Fibroblast of villous mesenchyme (primary cell): ENCODE measurements at regions not wholly inside any gene's neighbourhood (a gene's known extent, or its start where the extent isn't known, plus 50 kb on each side); places are given as distances from the start of the nearest gene placed in this dataset.
A peak's percentile ranks its signal among the peaks of the same experiment; 100 is the strongest.

Source experiments
- DNase-seq: peaks from one replicate; pipeline ENCODE4 v3.0.0-alpha.2; 2010; ENCODE audit warnings: low read depth
- H3K4me3 ChIP-seq: 2 replicates; pipeline ENCODE4 v1.5.1; 2011; ENCODE audit warnings: low read depth, mild to moderate bottlenecking, low read length
- CTCF ChIP-seq: IDR thresholded peaks from 2 replicates; pipeline ENCODE4 v1.5.1; 2012; ENCODE audit warnings: low read depth, mild to moderate bottlenecking, low read length; ENCODE audit not compliant: insufficient read depth

- TF ChIP-seq CTCF: no peak
- no peak for DNase-seq
These were observed 199.4 kb upstream of the ST8SIA4 start for GRCh38 chr5:101102506-101102905.

GRCh38 chr5:101091902-101092301 lies 188.8 kb upstream of the ST8SIA4 start:
- TF ChIP-seq CTCF: no peak
- H3K4me3 ChIP-seq: no peak overlapping the region
- no peak for DNase-seq

More at GRCh38 chr5:101102506-101102905, 199.4 kb upstream of the ST8SIA4 start:
- H3K4me3 ChIP-seq: no peak overlapping the region

GRCh38 chr5:101084353-101084752 lies 181.3 kb upstream of the ST8SIA4 start:
- DNase-seq: no peak
- H3K4me3 ChIP-seq: no peak overlapping the region
- TF ChIP-seq CTCF: no peak

- H3K4me3 ChIP-seq: no peak overlapping the region
- peak; percentile 58 for DNase-seq
- TF ChIP-seq CTCF: no peak
These were observed 177.6 kb upstream of the ST8SIA4 start for GRCh38 chr5:101080462-101081240.

- TF ChIP-seq CTCF: no peak
- DNase-seq: no peak
- no peak overlapping the region for H3K4me3 ChIP-seq
These were observed 165.2 kb upstream of the ST8SIA4 start for GRCh38 chr5:101068298-101068697.

GRCh38 chr5:101067429-101067828 lies 164.3 kb upstream of the ST8SIA4 start:
- TF ChIP-seq CTCF: no peak
- peak; percentile 20 for DNase-seq
- H3K4me3 ChIP-seq: no peak overlapping the region

- TF ChIP-seq CTCF: no peak
- DNase-seq: no peak
- H3K4me3 ChIP-seq: no peak overlapping the region
These were observed 159.8 kb upstream of the ST8SIA4 start for GRCh38 chr5:101062902-101063301.
